ENCODE measurements at regions not wholly inside any gene's neighbourhood (a gene's known extent, or its start where the extent isn't known, plus 50 kb on each side); places are given as distances from the start of the nearest gene placed in this dataset.

DNA sequence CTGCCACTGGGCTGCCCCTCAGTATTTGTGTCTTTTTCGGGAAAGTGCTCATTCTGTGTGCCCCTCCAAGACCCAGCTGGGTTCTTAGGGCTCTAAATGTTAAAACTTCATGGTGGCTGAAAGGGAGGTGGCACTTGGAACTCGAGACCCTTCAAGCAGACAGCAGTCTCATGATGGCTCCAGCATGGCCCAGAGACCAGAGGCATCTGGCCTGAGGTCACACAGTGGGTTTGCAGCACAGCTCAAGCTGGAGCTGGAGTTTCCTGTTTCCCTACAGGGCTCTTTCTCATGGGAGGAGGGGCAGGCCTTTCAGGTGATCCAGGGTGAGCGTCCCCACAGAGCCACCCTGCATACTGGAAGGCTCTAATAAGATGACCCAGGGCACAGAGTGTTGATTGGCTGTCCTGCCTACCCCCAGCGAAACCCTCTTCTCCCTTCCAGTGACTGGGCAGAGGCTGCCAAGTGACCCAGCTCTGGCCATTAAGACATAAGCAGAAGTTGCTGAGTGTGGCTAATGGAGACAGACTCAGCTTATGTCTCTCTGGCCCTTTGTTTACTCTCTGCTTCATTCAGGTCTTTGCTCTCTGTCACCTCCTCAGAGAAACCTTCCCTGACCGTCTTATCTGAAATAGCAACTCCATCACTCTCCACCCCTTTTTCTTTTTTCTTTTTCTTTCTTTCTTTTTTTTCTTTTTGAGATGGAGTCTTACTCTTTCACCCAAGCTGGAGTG is 166.6 kb upstream of the SMAD3 start:
- H3K36me3 Mint-ChIP-seq (ENCODE audit: low read depth) = no peaks in the 10 kb centered on the region
- TF ChIP-seq, protein P1, sequence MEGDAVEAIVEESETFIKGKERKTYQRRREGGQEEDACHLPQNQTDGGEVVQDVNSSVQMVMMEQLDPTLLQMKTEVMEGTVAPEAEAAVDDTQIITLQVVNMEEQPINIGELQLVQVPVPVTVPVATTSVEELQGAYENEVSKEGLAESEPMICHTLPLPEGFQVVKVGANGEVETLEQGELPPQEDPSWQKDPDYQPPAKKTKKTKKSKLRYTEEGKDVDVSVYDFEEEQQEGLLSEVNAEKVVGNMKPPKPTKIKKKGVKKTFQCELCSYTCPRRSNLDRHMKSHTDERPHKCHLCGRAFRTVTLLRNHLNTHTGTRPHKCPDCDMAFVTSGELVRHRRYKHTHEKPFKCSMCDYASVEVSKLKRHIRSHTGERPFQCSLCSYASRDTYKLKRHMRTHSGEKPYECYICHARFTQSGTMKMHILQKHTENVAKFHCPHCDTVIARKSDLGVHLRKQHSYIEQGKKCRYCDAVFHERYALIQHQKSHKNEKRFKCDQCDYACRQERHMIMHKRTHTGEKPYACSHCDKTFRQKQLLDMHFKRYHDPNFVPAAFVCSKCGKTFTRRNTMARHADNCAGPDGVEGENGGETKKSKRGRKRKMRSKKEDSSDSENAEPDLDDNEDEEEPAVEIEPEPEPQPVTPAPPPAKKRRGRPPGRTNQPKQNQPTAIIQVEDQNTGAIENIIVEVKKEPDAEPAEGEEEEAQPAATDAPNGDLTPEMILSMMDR (IDR thresholded peaks at IDR 0.05; ENCODE audit: unreplicated experiment in 3 of 3) = no peak
- H3K27me3 Mint-ChIP-seq (ENCODE audit: low read depth) = no peaks in the 10 kb centered on the region
- peaks cover 4% of the 10 kb centered on the region for H3K4me1 Mint-ChIP-seq
- no peak overlapping the region for H3K27ac Mint-ChIP-seq
- H3K4me3 Mint-ChIP-seq = no peak overlapping the region
- peaks cover 3% of the 10 kb centered on the region for H3K9me3 Mint-ChIP-seq

DNA sequence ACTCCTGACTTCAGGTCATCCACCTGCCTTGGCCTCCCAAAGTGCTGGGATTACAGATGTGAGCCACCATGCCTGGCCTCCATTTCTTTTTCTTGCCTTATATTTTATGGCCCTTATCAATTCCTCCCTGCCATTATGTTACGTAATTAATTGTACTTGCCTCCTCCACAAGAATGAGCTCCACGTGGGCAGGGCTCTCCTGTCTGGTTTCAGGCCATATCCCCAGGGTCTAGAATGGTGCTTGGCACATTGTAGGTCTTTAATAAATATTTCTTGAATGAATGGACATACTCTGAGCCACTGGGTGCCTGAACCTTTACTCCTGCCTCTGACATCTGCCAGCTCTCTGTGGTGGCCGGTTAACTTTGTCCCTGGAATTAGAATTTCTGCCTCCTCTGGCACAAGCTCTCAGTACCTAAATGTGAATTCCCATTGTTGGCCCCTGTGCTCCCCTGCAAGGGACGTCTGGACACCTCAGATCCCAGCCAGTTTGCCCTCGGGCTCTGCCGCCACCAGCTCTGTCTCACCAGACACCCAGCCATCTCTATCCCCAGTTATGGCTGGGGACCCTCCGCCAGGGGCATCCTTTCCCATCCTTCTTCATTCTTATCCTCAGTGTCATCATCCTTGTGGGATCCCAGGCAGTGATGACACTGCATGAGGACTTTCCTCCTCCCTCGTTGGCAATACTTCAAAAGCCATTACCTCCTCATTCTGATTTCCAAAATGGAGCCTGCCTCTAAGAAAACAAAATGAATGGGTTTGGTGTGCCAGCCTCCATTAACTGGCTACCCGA is 165.6 kb upstream of the SMAD3 start:
- Mint-ChIP-seq H3K4me1 (peaks cover 5% of the 10 kb centered on the region), H3K27me3 (ENCODE audit: low read depth) (no peaks in the 10 kb centered on the region), H3K27ac (no peak overlapping the region), H3K36me3 (ENCODE audit: low read depth) (no peaks in the 10 kb centered on the region), H3K9me3 (peaks cover 3% of the 10 kb centered on the region), H3K4me3 (no peak overlapping the region)
- TF ChIP-seq, protein P1 (IDR thresholded peaks at IDR 0.05; ENCODE audit: unreplicated experiment in 3 of 3) = no peak

DNA sequence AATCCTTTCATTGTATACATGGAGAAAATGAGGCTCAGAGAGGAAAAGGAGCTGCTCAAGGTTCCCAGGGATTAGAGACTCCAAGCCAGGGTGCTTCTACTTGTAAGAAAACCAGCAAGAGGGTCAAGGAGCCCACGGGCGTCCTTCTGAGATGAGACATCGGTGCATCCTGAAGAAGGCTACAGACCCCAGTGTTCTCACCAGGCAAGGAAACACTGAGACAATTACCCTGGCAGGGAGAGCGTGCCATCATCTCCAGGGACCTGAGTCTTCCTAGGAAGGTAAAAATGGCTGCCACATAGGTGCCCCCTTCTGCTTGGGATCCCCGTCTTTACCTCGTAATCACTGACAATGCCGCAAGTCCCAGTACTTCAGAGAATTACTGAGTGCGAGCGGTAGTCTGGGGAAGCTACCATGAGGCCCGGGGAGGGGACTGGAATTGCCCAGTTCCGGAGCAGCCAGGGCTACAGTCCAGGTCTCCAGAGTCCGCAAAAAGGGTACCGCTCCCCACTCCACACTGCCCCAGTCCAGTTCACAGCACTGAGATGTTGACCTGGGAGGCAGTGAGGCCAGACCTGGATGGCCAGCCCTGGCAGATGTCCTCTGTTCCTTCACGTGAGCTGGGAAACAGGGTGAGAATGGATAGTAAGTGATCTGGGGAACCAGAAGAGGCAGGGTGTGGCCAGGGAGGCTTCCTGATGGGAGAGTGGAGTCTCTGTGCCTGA is 164.7 kb upstream of the SMAD3 start:
- Mint-ChIP-seq H3K4me3 (no peak overlapping the region), H3K9me3 (peaks cover 3% of the 10 kb centered on the region), H3K4me1 (peaks cover 5% of the 10 kb centered on the region), H3K27ac (no peak overlapping the region), H3K27me3 (ENCODE audit: low read depth) (no peaks in the 10 kb centered on the region), H3K36me3 (ENCODE audit: low read depth) (no peaks in the 10 kb centered on the region)
- TF ChIP-seq, protein P1 (IDR thresholded peaks at IDR 0.05; ENCODE audit: unreplicated experiment in 3 of 3) = no peak

DNA sequence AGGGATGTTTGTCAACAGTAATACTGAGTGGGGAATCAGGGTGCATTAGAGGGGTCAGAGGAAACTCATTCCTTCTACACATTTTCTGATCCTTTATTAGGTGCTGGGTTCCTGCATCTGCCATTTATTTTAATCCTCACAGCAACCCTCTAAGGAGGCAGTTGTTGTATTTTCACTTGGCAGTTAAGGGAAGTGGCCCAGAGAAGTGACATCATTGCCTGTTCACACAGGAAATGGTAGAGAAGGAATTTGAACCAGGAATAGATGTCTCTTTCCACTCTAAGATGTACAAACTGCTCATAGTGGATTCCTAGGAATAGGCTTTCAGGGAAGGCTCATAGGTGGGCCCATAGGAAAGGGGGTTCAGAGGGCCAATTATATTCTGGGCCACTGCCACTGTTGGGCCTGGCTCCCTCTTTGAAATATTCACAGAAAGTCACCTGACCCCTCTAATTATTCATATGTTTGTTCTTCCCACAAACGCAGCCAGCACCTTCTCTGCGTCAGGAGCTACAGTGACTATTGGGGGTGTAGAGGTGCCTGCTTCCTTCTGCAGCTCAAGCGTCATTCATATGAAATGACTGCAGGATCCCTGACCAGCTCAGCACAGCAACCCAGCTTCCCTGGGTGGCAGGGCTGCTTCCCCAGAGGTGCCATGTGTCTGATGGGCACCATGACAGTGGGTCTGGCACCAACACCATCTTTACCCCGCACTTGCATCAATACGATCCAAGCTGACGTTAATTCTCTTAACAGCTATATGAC is 163.9 kb upstream of the SMAD3 start:
- Mint-ChIP-seq H3K27me3 (ENCODE audit: low read depth) (no peaks in the 10 kb centered on the region), H3K36me3 (ENCODE audit: low read depth) (no peaks in the 10 kb centered on the region), H3K27ac (no peak overlapping the region), H3K4me1 (peaks cover 7% of the 10 kb centered on the region), H3K9me3 (peaks cover 3% of the 10 kb centered on the region), H3K4me3 (no peak overlapping the region)
- TF ChIP-seq, protein P1 (IDR thresholded peaks at IDR 0.05; ENCODE audit: unreplicated experiment in 3 of 3) = no peak

DNA sequence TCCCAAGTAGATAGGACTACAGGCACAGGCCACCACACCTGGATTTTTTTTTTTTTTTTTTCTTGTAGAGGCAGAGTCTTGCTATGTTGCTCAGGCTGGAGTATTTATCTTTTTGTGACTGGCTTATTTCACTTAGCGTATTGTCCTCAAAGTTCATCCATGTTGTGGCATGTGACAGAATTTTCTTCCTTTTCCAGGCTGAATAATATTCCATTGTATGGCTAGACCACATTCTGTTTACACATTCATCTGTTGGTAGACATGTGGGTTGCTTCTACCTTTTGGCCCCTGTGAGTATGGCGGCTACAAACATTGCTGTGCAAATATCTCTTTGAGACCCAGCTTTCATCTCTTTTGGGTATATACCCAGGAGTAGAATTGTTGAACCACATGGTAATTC is 160.2 kb upstream of the SMAD3 start:
- TF ChIP-seq, protein P1 (IDR thresholded peaks at IDR 0.05; ENCODE audit: unreplicated experiment in 3 of 3) = no peak
- Mint-ChIP-seq H3K4me1 (peaks cover 32% of the 10 kb centered on the region), H3K9me3 (peaks cover 3% of the 10 kb centered on the region), H3K27me3 (ENCODE audit: low read depth) (peaks cover 8% of the 10 kb centered on the region), H3K4me3 (no peak overlapping the region), H3K36me3 (ENCODE audit: low read depth) (no peaks in the 10 kb centered on the region), H3K27ac (no peak overlapping the region)
